DLD1 (cell line): ENCODE measurements at regions not wholly inside any gene's neighbourhood (a gene's known extent, or its start where the extent isn't known, plus 50 kb on each side); places are given as distances from the start of the nearest gene placed in this dataset.

Experiments used
- in situ Hi-C: cut with HindIII; loops from 2 replicates; pipeline ENCODE4 v1.10.0; 2017; ENCODE audit warnings: low sequenced_read_pairs

- in situ Hi-C loops = no loop called here
Measured at GRCh38 chr5:54746777-54747398, 229.3 kb downstream of the SNX18 start.

- in situ Hi-C loops = no loop called here
Measured at GRCh38 chr5:54746346-54746745, 228.8 kb downstream of the SNX18 start.

- in situ Hi-C loops = no loop called here
Measured at GRCh38 chr5:54745599-54745998, 228.0 kb downstream of the SNX18 start.

GRCh38 chr5:54743997-54744788 is 226.6 kb downstream of the SNX18 start:
- in situ Hi-C loops = no loop called here

- in situ Hi-C loops = no loop called here
Measured at GRCh38 chr5:54743581-54743980, 226.0 kb downstream of the SNX18 start.

GRCh38 chr5:54742417-54742891 is 224.9 kb downstream of the SNX18 start:
- in situ Hi-C loops = no loop called here

GRCh38 chr5:54741711-54742110 is 224.2 kb downstream of the SNX18 start:
- in situ Hi-C loops = no loop called here

- in situ Hi-C loops = no loop called here
Measured at GRCh38 chr5:54740141-54740540, 222.6 kb downstream of the SNX18 start.

- in situ Hi-C loops = no loop called here
Measured at GRCh38 chr5:54739371-54739770, 221.8 kb downstream of the SNX18 start.

GRCh38 chr5:54738973-54739367 is 221.4 kb downstream of the SNX18 start:
- in situ Hi-C loops = no loop called here

- in situ Hi-C loops = no loop called here
Measured at GRCh38 chr5:54738118-54738972, 220.8 kb downstream of the SNX18 start.

- in situ Hi-C loops = no loop called here
Measured at GRCh38 chr5:54736003-54736797, 218.6 kb downstream of the SNX18 start.

GRCh38 chr5:54733101-54733500 is 215.5 kb downstream of the SNX18 start:
- in situ Hi-C loops = no loop called here

- in situ Hi-C loops = no loop called here
Measured at GRCh38 chr5:54732108-54732507, 214.5 kb downstream of the SNX18 start.

- in situ Hi-C loops = loop anchor here (5.0 kb wide), 1 partner anchor 91 kb away; no protein-coding TSS in a partner anchor
Measured at GRCh38 chr5:54728588-54728915, 211.0 kb downstream of the SNX18 start.

- in situ Hi-C loops = loop anchor here (5.0 kb wide), 1 partner anchor 91 kb away; no protein-coding TSS in a partner anchor
Measured at GRCh38 chr5:54727874-54728587, 210.5 kb downstream of the SNX18 start.

GRCh38 chr5:54725391-54726280 is 208.1 kb downstream of the SNX18 start:
- in situ Hi-C loops = loop anchor here (5.0 kb wide), 1 partner anchor 88 kb away; no protein-coding TSS in a partner anchor

GRCh38 chr5:54722846-54723433 is 205.4 kb downstream of the SNX18 start:
- in situ Hi-C loops = loop anchor here (25.0 kb wide), 1 partner anchor 89 kb away; no protein-coding TSS in a partner anchor
